ENCODE measurements at regions not wholly inside any gene's neighbourhood (a gene's known extent, or its start where the extent isn't known, plus 50 kb on each side); places are given as distances from the start of the nearest gene placed in this dataset.

- DNase-seq, result no peak
- Histone ChIP-seq H3K4me1 (no peaks in the 10 kb centered on the region), H3K9me3 (peaks cover 3% of the 10 kb centered on the region; the same call in 1 of the 2 replicates), H3K36me3 (no peaks in the 10 kb centered on the region), H3K4me3 (ENCODE audit: low read depth, low read length) (no peak overlapping the region), H3K27me3 (peaks cover 3% of the 10 kb centered on the region)
- TF ChIP-seq CTCF (IDR thresholded peaks at IDR 0.05; ENCODE audit: low read depth, low read length), result no peak
Measured at GRCh38 chr5:15027764-15028163, 156.2 kb upstream of the ANKH start.

DNA sequence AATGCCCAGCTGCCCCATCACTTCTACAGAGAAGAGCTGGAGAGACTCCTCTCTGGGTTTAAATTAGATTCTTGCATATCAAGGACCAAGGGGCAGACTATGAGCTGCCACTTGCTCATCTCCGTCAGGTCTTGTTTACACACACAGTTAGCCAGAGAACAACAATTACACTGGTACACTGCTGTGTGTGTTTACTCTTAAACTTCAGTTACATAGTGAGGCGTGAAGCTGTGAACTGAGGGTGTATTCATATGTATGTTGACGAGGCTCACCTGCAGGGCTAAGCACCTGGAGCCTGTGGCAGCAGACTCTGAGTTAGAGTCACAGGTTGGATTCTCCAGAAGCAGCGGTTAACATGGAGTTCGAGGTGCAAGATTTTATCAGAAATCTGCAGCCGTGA is 155.4 kb upstream of the ANKH start:
- peaks cover 3% of the 10 kb centered on the region; the same call in 1 of the 2 replicates for H3K9me3 ChIP-seq
- no peaks in the 10 kb centered on the region for H3K36me3 ChIP-seq
- no peak for DNase-seq
- no peaks in the 10 kb centered on the region; the same call in 1 of the 2 replicates for H3K27me3 ChIP-seq
- H3K4me1 ChIP-seq, result no peaks in the 10 kb centered on the region
- H3K4me3 ChIP-seq (ENCODE audit: low read depth, low read length), result no peak overlapping the region
- TF ChIP-seq CTCF (IDR thresholded peaks at IDR 0.05; ENCODE audit: low read depth, low read length), result no peak

- TF ChIP-seq CTCF (IDR thresholded peaks at IDR 0.05; ENCODE audit: low read depth, low read length), result no peak
- H3K4me1 ChIP-seq, result no peaks in the 10 kb centered on the region
- peaks cover 3% of the 10 kb centered on the region; the same call in 1 of the 2 replicates for H3K9me3 ChIP-seq
- DNase-seq, result no peak
- no peaks in the 10 kb centered on the region for H3K36me3 ChIP-seq
- no peak overlapping the region for H3K4me3 ChIP-seq (ENCODE audit: low read depth, low read length)
- H3K27me3 ChIP-seq, result no peaks in the 10 kb centered on the region; the same call in 1 of the 2 replicates
Measured at GRCh38 chr5:15026011-15026893, 154.7 kb upstream of the ANKH start.

GRCh38 chr5:15023846-15024245 is 152.3 kb upstream of the ANKH start:
- no peak for TF ChIP-seq CTCF (IDR thresholded peaks at IDR 0.05; ENCODE audit: low read depth, low read length)
- no peaks in the 10 kb centered on the region for H3K4me1 ChIP-seq
- peaks cover 3% of the 10 kb centered on the region; the same call in 1 of the 2 replicates for H3K9me3 ChIP-seq
- no peak overlapping the region for H3K4me3 ChIP-seq (ENCODE audit: low read depth, low read length)
- no peak for DNase-seq
- no peaks in the 10 kb centered on the region for H3K27me3 ChIP-seq
- H3K36me3 ChIP-seq, result no peaks in the 10 kb centered on the region

DNA sequence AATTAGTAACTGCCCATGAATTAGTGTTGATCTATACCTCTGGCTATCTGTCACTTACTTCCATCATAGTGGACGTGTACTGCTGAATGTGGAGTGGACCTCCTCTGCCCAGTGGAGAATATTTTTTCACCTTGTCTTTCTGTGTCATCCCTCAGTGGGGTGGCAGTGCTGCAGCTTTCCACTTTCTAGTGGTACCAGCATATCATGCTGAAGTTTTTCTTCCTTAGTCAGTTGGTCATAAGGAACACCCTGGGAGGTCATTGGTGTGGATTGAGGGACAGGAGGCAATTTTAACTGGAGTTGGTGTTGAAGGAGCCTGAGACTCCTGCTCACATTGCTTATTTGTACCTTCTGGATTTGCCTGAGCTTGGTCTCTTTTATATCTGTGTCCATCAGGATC is 151.7 kb upstream of the ANKH start:
- H3K4me1 ChIP-seq, result no peaks in the 10 kb centered on the region
- no peak for DNase-seq
- no peak for TF ChIP-seq CTCF (IDR thresholded peaks at IDR 0.05; ENCODE audit: low read depth, low read length)
- H3K9me3 ChIP-seq, result peaks cover 3% of the 10 kb centered on the region; the same call in 1 of the 2 replicates
- no peaks in the 10 kb centered on the region for H3K27me3 ChIP-seq
- no peaks in the 10 kb centered on the region for H3K36me3 ChIP-seq
- H3K4me3 ChIP-seq (ENCODE audit: low read depth, low read length), result no peak overlapping the region

Data from BE2C (cell line).